OCI-LY3 (cell line): ENCODE measurements at regions not wholly inside any gene's neighbourhood (a gene's known extent, or its start where the extent isn't known, plus 50 kb on each side); places are given as distances from the start of the nearest gene placed in this dataset.
A peak's percentile ranks its signal among the peaks of the same experiment; 100 is the strongest.

Experiments used
- H2AFZ ChIP-seq: fragments of 200-600, 300-600 bp; shearing (Covaris generic); 2 replicates; pipeline ENCODE4 v1.6.0; 2014; ENCODE audit warnings: antibody characterized with exemption, low read depth, low read length
- H3K27ac ChIP-seq: fragments of 200-600, 300-600 bp; sonication (generic); 2 replicates; pipeline ENCODE4 v1.5.1; 2014; ENCODE audit warnings: mild to moderate bottlenecking, low read length, moderate library complexity, mixed read lengths
- H3K27me3 ChIP-seq: fragments of 200-600, 300-600 bp; sonication (generic); 2 replicates; pipeline ENCODE4 v1.6.1; 2014; ENCODE audit warnings: low read depth, low read length, mixed read lengths
- H3K36me3 ChIP-seq: fragments of 200-600, 300-600 bp; sonication (generic); replicated peaks from 2 replicates; pipeline ENCODE3; 2014; ENCODE audit warnings: low read depth, low read length, mixed read lengths
- H3K4me1 ChIP-seq: fragments of 300-600, 200-600 bp; sonication (generic); 2 replicates; pipeline ENCODE4 v1.6.1; 2014; ENCODE audit warnings: low read length, mixed read lengths
- H3K4me2 ChIP-seq: fragments of 200-600, 300-600 bp; sonication (generic); 2 replicates; pipeline ENCODE4 v1.6.1; 2014; ENCODE audit warnings: low read length, mixed read lengths
- H3K4me3 ChIP-seq: fragments of 300-600, 200-600 bp; sonication (generic); 2 replicates; pipeline ENCODE4 v1.5.1; 2014; ENCODE audit warnings: antibody characterized with exemption, mild to moderate bottlenecking, low read length, moderate library complexity
- H3K79me2 ChIP-seq: fragments of 300-600, 200-600 bp; shearing (Covaris generic); 2 replicates; pipeline ENCODE4 v1.6.1; 2014; ENCODE audit warnings: mild to moderate bottlenecking, low read length, mixed read lengths
- H3K9ac ChIP-seq: fragments of 300-600, 200-600 bp; shearing (Covaris generic); 2 replicates; pipeline ENCODE4 v1.6.0; 2014; ENCODE audit warnings: mild to moderate bottlenecking, low read length, moderate library complexity
- H3K9me3 ChIP-seq: fragments of 200-600, 300-600 bp; shearing (Covaris generic); 2 replicates; pipeline ENCODE4 v1.6.1; 2014; ENCODE audit warnings: low read length, mixed read lengths; ENCODE audit not compliant: insufficient read depth
- H4K20me1 ChIP-seq: fragments of 200-600, 300-600 bp; sonication (generic); 2 replicates; pipeline ENCODE4 v1.6.1; 2016; ENCODE audit warnings: low read length, mixed read lengths; ENCODE audit not compliant: insufficient read depth
- CTCF ChIP-seq: fragments of 200-600, 300-600 bp; sonication (generic); IDR thresholded peaks from 2 replicates; pipeline ENCODE4 v1.5.1; 2014; ENCODE audit warnings: antibody characterized with exemption, low read length, low read depth
- EZH2phosphoT487 ChIP-seq: fragments of 200-600 bp; shearing (Covaris generic); IDR thresholded peaks from 2 replicates; pipeline ENCODE4 v1.6.1; 2018; ENCODE audit warnings: antibody characterized with exemption, mixed run types, low read depth

- H3K4me3 ChIP-seq, result no peak overlapping the region
- H3K36me3 ChIP-seq, result no peaks in the 10 kb centered on the region
- TF ChIP-seq CTCF, result no peak
- no peak for TF ChIP-seq EZH2phosphoT487
- no peaks in the 10 kb centered on the region for H3K27me3 ChIP-seq
- no peaks in the 10 kb centered on the region for H3K9me3 ChIP-seq
- H3K4me2 ChIP-seq, result no peak overlapping the region
- no peaks in the 10 kb centered on the region for H3K79me2 ChIP-seq
- H2AFZ ChIP-seq, result 0 out of 2 replicates have a peak overlapping the region, but pooled peaks have one; percentile 32
- H3K4me1 ChIP-seq, result peaks cover 2% of the 10 kb centered on the region; the same call in 1 of the 2 replicates
- H3K27ac ChIP-seq, result no peak overlapping the region
- no peaks in the 10 kb centered on the region for H4K20me1 ChIP-seq
- H3K9ac ChIP-seq, result no peak overlapping the region
Observed at GRCh38 chr4:167784826-167785225, 307.5 kb upstream of the ANXA10 start.

DNA sequence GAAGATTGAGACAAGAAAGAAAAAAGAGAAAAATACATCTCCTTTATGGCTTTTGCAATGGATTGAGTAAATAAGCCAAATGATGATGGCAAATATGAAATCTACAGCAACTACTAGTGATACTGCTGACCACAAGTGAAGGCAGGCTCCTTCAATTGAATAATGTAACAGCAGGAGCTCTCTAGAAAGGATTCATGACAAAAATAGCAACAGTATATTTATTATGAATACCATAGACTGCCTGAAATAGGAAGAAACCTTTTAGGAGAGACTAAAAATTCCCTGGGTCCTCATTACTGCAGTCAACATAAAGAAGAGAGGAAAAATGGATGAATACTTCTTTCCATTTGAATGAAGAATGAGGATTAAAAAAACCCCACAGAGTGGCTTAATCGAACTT is 306.8 kb upstream of the ANXA10 start:
- Histone ChIP-seq H3K27me3 (no peaks in the 10 kb centered on the region), H2AFZ (0 out of 2 replicates have a peak overlapping the region, but pooled peaks have one; percentile 31), H3K27ac (no peak overlapping the region), H3K9me3 (no peaks in the 10 kb centered on the region), H3K4me3 (no peak overlapping the region), H3K4me2 (no peak overlapping the region), H3K4me1 (no peaks in the 10 kb centered on the region), H3K36me3 (no peaks in the 10 kb centered on the region), H3K9ac (no peak overlapping the region), H3K79me2 (no peaks in the 10 kb centered on the region), H4K20me1 (no peaks in the 10 kb centered on the region)
- no peak for TF ChIP-seq EZH2phosphoT487
- no peak for TF ChIP-seq CTCF

GRCh38 chr4:167786504-167786903 is 305.8 kb upstream of the ANXA10 start:
- H4K20me1 ChIP-seq, result no peaks in the 10 kb centered on the region
- no peak overlapping the region for H3K9ac ChIP-seq
- no peaks in the 10 kb centered on the region for H3K4me1 ChIP-seq
- H3K4me2 ChIP-seq, result no peak overlapping the region
- no peak for TF ChIP-seq EZH2phosphoT487
- TF ChIP-seq CTCF, result no peak
- H2AFZ ChIP-seq, result no peak overlapping the region
- H3K9me3 ChIP-seq, result no peaks in the 10 kb centered on the region
- no peaks in the 10 kb centered on the region for H3K27me3 ChIP-seq
- no peak overlapping the region for H3K27ac ChIP-seq
- H3K4me3 ChIP-seq, result no peak overlapping the region
- no peaks in the 10 kb centered on the region for H3K79me2 ChIP-seq
- H3K36me3 ChIP-seq, result no peaks in the 10 kb centered on the region

GRCh38 chr4:167787231-167787630 is 305.1 kb upstream of the ANXA10 start:
- Histone ChIP-seq H3K4me2 (no peak overlapping the region), H3K79me2 (no peaks in the 10 kb centered on the region), H4K20me1 (no peaks in the 10 kb centered on the region), H3K27me3 (no peaks in the 10 kb centered on the region), H3K9me3 (no peaks in the 10 kb centered on the region), H3K4me1 (no peaks in the 10 kb centered on the region), H2AFZ (no peak overlapping the region), H3K4me3 (no peak overlapping the region), H3K9ac (no peak overlapping the region), H3K27ac (no peak overlapping the region), H3K36me3 (no peaks in the 10 kb centered on the region)
- TF ChIP-seq CTCF (no peak), EZH2phosphoT487 (no peak)
